KMS-11 (cell line): ENCODE measurements at regions not wholly inside any gene's neighbourhood (a gene's known extent, or its start where the extent isn't known, plus 50 kb on each side); places are given as distances from the start of the nearest gene placed in this dataset.

Experiments used
- H2AFZ ChIP-seq: fragments of 200-600 bp; sonication (generic); 2 replicates; pipeline ENCODE4 v1.6.1; 2016; ENCODE audit warnings: antibody characterized with exemption, mixed run types, low read depth
- H3K27ac ChIP-seq: fragments of 200-600 bp; sonication (generic); 2 replicates; pipeline ENCODE4 v1.6.1; 2016; ENCODE audit warnings: mild to moderate bottlenecking, mixed run types
- H3K27me3 ChIP-seq: fragments of 200-600 bp; sonication (generic); 2 replicates; pipeline ENCODE4 v1.6.1; 2017; ENCODE audit warnings: mild to moderate bottlenecking, low read depth, mixed run types, moderate library complexity; ENCODE audit not compliant: insufficient read depth
- H3K36me3 ChIP-seq: fragments of 200-600 bp; sonication (generic); 2 replicates; pipeline ENCODE4 v1.6.1; 2017; ENCODE audit warnings: mild to moderate bottlenecking, mixed run types; ENCODE audit not compliant: insufficient read depth
- H3K4me1 ChIP-seq: fragments of 200-600 bp; sonication (generic); 2 replicates; pipeline ENCODE4 v1.6.1; 2016; ENCODE audit warnings: mild to moderate bottlenecking, low read depth, mixed run types; ENCODE audit not compliant: poor library complexity, severe bottlenecking
- H3K4me2 ChIP-seq: fragments of 200-600 bp; sonication (generic); 2 replicates; pipeline ENCODE4 v1.7.0; 2016; ENCODE audit warnings: mild to moderate bottlenecking, mixed run types
- H3K4me3 ChIP-seq: fragments of 200-600 bp; sonication (generic); IDR thresholded peaks from 2 replicates; pipeline ENCODE4 v1.6.1; 2017; ENCODE audit warnings: low read depth, low read length, mixed read lengths; ENCODE audit not compliant: insufficient read depth
- H3K79me2 ChIP-seq: fragments of 200-600 bp; sonication (generic); 2 replicates; pipeline ENCODE4 v1.6.1; 2016; ENCODE audit warnings: low read depth, mixed run types; ENCODE audit not compliant: insufficient read depth
- H3K9ac ChIP-seq: fragments of 200-600 bp; sonication (generic); 2 replicates; pipeline ENCODE4 v1.6.1; 2016; ENCODE audit warnings: mild to moderate bottlenecking, mixed run types
- H4K20me1 ChIP-seq: fragments of 200-600 bp; sonication (generic); 2 replicates; pipeline ENCODE4 v1.6.1; 2016; ENCODE audit warnings: mild to moderate bottlenecking, mixed run types; ENCODE audit not compliant: insufficient read depth
- TF ChIP-seq, protein P1 (sequence below): fragments of 200-600 bp; sonication (generic); conservative IDR thresholded peaks from 2 replicates; pipeline ENCODE4 v1.6.1; 2017; ENCODE audit warnings: low read depth, mild to moderate bottlenecking, antibody characterized with exemption, low read length, moderate library complexity, mixed read lengths

DNA sequence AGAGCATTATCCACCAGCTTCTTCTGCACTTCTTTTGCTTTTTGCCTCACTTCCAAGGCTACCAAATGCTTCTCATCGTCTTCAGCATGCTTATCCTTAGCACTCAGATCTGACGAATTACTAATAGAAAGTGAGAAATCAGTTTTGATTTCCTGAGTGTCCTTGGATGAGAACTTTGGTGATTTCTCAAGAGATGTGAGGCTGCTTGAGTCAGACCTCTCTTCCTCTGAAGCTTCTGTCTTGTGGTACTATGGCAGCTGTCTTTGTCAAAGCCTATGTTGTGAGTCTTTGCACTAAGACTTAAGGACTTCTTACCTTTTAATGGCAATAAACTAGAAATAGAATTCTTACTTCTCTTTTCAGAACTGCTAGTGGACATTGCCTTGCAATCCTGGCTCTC lies 169.9 kb downstream of the CPE start:
- Histone ChIP-seq H3K36me3 (no peaks in the 10 kb centered on the region), H3K4me3 (no peak overlapping the region), H3K4me1 (no peaks in the 10 kb centered on the region), H2AFZ (no peak overlapping the region), H3K4me2 (no peak overlapping the region), H4K20me1 (no peaks in the 10 kb centered on the region), H3K79me2 (no peaks in the 10 kb centered on the region), H3K27me3 (no peaks in the 10 kb centered on the region), H3K27ac (no peak overlapping the region), H3K9ac (no peak overlapping the region)
- TF ChIP-seq, protein P1, sequence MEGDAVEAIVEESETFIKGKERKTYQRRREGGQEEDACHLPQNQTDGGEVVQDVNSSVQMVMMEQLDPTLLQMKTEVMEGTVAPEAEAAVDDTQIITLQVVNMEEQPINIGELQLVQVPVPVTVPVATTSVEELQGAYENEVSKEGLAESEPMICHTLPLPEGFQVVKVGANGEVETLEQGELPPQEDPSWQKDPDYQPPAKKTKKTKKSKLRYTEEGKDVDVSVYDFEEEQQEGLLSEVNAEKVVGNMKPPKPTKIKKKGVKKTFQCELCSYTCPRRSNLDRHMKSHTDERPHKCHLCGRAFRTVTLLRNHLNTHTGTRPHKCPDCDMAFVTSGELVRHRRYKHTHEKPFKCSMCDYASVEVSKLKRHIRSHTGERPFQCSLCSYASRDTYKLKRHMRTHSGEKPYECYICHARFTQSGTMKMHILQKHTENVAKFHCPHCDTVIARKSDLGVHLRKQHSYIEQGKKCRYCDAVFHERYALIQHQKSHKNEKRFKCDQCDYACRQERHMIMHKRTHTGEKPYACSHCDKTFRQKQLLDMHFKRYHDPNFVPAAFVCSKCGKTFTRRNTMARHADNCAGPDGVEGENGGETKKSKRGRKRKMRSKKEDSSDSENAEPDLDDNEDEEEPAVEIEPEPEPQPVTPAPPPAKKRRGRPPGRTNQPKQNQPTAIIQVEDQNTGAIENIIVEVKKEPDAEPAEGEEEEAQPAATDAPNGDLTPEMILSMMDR = no peak

DNA sequence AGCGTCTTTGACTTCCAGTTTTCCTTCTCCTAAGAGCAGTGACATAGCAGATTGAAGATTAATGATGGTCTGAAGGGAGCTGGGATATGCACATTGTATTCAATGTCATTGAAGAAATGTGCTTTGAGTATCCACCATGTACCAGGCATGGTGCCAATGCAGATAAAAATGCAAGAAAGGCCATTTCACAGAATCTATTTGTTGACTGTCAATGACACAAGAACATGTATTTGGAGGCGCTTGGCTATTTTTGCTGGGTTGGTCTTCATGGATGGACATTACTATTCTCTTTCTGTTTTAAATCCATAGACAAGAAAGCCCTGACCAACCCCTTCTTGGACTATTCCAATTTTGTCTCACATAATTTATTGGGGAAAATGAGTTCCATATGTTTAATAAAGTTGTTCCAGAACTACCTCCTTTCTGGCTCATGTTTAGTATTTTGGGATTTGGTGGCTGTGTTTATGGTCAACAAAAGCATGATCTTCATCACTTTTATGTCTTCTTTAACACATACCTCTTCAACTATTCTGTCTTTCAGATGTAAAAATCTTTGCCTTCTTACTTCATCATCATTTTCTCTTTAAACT lies 174.5 kb downstream of the CPE start:
- Histone ChIP-seq H3K36me3 (no peaks in the 10 kb centered on the region), H4K20me1 (no peaks in the 10 kb centered on the region), H3K27ac (no peak overlapping the region), H3K27me3 (no peaks in the 10 kb centered on the region), H3K4me2 (no peak overlapping the region), H3K4me1 (no peaks in the 10 kb centered on the region), H3K9ac (no peak overlapping the region), H2AFZ (no peak overlapping the region), H3K79me2 (no peaks in the 10 kb centered on the region), H3K4me3 (no peak overlapping the region)
- TF ChIP-seq, protein P1 = no peak

DNA sequence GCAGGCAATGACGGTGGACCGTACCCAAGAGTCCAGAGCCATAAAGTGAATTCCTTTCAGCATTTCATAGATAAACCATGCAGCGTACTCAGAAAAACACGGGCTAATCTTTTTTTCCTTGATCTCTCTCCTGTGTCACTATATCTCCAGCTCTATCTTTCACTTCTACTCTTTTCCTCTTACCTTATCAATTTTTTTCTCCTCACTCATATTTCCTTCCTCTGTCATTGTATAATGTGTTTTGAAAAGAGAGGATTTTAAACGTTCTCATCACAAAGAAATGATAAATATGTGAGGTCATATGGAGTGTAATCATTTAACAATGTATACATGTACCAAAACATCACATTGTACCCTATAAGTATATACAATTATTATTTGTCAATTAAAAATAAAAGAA lies 176.5 kb downstream of the CPE start:
- Histone ChIP-seq H3K9ac (no peak overlapping the region), H3K4me3 (no peak overlapping the region), H3K79me2 (no peaks in the 10 kb centered on the region), H4K20me1 (no peaks in the 10 kb centered on the region), H2AFZ (no peak overlapping the region), H3K4me2 (no peak overlapping the region), H3K27me3 (no peaks in the 10 kb centered on the region), H3K36me3 (no peaks in the 10 kb centered on the region), H3K4me1 (no peaks in the 10 kb centered on the region), H3K27ac (no peak overlapping the region)
- TF ChIP-seq, protein P1 = no peak

DNA sequence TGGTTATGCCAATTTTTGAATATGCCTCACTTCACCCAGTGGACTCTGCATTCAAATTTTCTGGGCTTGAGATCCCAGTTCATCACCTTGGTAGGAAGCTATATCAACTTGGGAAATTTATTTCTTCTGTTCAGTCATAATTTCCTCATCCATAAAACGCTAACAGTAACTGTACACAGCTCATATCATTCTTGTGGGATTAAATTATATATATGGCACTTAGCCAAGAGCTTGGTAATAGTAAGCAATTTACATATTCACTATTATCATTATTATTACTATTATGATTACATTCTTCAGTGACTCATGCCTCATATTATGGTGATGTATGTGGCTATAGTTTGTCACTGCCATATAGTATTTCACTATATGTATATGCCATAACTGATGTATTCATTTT lies 177.6 kb downstream of the CPE start:
- TF ChIP-seq, protein P1 = no peak
- H2AFZ ChIP-seq = no peak overlapping the region
- no peaks in the 10 kb centered on the region for H3K27me3 ChIP-seq
- no peak overlapping the region for H3K9ac ChIP-seq
- H3K79me2 ChIP-seq = no peaks in the 10 kb centered on the region
- no peak overlapping the region for H3K27ac ChIP-seq
- H3K36me3 ChIP-seq = no peaks in the 10 kb centered on the region
- no peaks in the 10 kb centered on the region for H4K20me1 ChIP-seq
- no peaks in the 10 kb centered on the region for H3K4me1 ChIP-seq
- H3K4me2 ChIP-seq = no peak overlapping the region
- H3K4me3 ChIP-seq = no peak overlapping the region
